ENCODE measurements at regions not wholly inside any gene's neighbourhood (a gene's known extent, or its start where the extent isn't known, plus 50 kb on each side); places are given as distances from the start of the nearest gene placed in this dataset.
"Not testable (repeated sequence)": the region's sequence is repeated elsewhere in the genome, so short reads cannot be mapped to it uniquely, and the experiment has no call there.

GRCh38 chr1:224817382-224817781 is 112.1 kb upstream of the DNAH14 start:
- Histone ChIP-seq H3K4me1 (replicated peaks in 1 of 2) (no peaks in the 10 kb centered on the region), H3K4me3 (no peak overlapping the region), H3K27ac (no peak overlapping the region)
- WGBS, 10 experiments = 0 to 80% (median 61%) methylated on average over 1 to 3 of the region's 3 CpGs
- peak in 3 of 8 experiments; percentile 92 to 96 (median 93) for ATAC-seq (replicated peaks in 6 of 8)
- in situ Hi-C loops (cut with MboI; ENCODE audit: low pct_unique_long_range_greater_than_20kb in 2 of 9, low sequenced_read_pairs in 9 of 9, unreplicated experiment in 9 of 9) = no loop called here

GRCh38 chr1:224819861-224820260 is 109.6 kb upstream of the DNAH14 start:
- no peak for ATAC-seq (replicated peaks in 6 of 8)
- Histone ChIP-seq H3K4me1 (replicated peaks in 1 of 2) (no peaks in the 10 kb centered on the region), H3K27ac (no peak overlapping the region), H3K4me3 (no peak overlapping the region)
- in situ Hi-C loops (cut with MboI; ENCODE audit: low pct_unique_long_range_greater_than_20kb in 2 of 9, low sequenced_read_pairs in 9 of 9, unreplicated experiment in 9 of 9) = no loop called here
- WGBS, 10 experiments = 39 to 100% (median 87%) methylated on average over 1 to 3 of the region's 3 CpGs; no CpG with 5 or more reads in 4 of the 10 experiments

GRCh38 chr1:224820341-224820740 is 109.1 kb upstream of the DNAH14 start:
- Histone ChIP-seq H3K27ac (no peak overlapping the region), H3K4me3 (no peak overlapping the region), H3K4me1 (replicated peaks in 1 of 2) (no peaks in the 10 kb centered on the region)
- 26 to 67% (median 60%) methylated on average over 1 to 3 of the region's 3 CpGs; no CpG with 5 or more reads in 2 of the 10 experiments for WGBS, 10 experiments
- no peak for ATAC-seq (replicated peaks in 6 of 8)
- in situ Hi-C loops (cut with MboI; ENCODE audit: low pct_unique_long_range_greater_than_20kb in 2 of 9, low sequenced_read_pairs in 9 of 9, unreplicated experiment in 9 of 9) = no loop called here

GRCh38 chr1:224821751-224822150 is 107.7 kb upstream of the DNAH14 start:
- in situ Hi-C loops (cut with MboI; ENCODE audit: low pct_unique_long_range_greater_than_20kb in 2 of 9, low sequenced_read_pairs in 9 of 9, unreplicated experiment in 9 of 9); H3K27ac ChIP-seq; H3K4me1 ChIP-seq (replicated peaks in 1 of 2); H3K4me3 ChIP-seq; ATAC-seq (replicated peaks in 6 of 8): not testable (repeated sequence)
- WGBS, 10 experiments = 40 to 93% (median 85%) methylated on average over 1 to 8 of the region's 8 CpGs; no CpG with 5 or more reads in 2 of the 10 experiments

DNA sequence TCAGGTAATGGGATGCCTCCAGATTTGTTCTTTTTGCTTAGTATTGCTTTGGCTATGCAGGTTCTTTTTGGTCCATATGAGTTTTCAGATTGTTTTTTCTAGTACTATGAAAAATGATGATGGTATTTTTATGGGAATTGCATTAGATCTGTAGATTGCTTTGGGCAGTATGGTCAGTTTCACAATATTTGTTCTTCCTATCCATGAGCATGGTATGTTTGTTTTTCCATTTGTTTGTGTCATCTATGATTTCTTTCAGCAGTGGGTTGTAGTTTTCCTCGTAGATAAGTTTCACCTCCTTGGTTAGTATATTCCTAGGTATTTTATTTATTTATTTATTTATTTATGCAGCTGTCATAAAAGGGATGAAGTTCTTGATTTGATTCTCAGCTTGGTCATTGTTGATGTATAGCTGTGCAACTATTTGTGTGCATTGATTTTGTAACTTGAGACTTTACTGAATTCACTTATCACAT is 103.9 kb upstream of the DNAH14 start:
- H3K27ac ChIP-seq = no peak overlapping the region
- no peaks in the 10 kb centered on the region for H3K4me1 ChIP-seq (replicated peaks in 1 of 2)
- H3K4me3 ChIP-seq = no peak overlapping the region
- 0 to 90% (median 44%) methylated on average over 1 of the region's 1 CpG for WGBS, 10 experiments
- no peak for ATAC-seq (replicated peaks in 6 of 8)
- in situ Hi-C loops (cut with MboI; ENCODE audit: low pct_unique_long_range_greater_than_20kb in 2 of 9, low sequenced_read_pairs in 9 of 9, unreplicated experiment in 9 of 9) = loop anchor here in 1 of 9 experiments (25.0 kb wide), 1 partner anchor 188 kb away; no protein-coding TSS in a partner anchor

- in situ Hi-C loops (cut with MboI; ENCODE audit: low pct_unique_long_range_greater_than_20kb in 2 of 9, low sequenced_read_pairs in 9 of 9, unreplicated experiment in 9 of 9) = loop anchor here in 1 of 9 experiments (25.0 kb wide), 1 partner anchor 191 kb away; no protein-coding TSS in a partner anchor
- no peak for ATAC-seq (replicated peaks in 6 of 8)
- Histone ChIP-seq H3K4me3 (no peak overlapping the region), H3K27ac (no peak overlapping the region), H3K4me1 (replicated peaks in 1 of 2) (no peaks in the 10 kb centered on the region)
These were observed 100.8 kb upstream of the DNAH14 start for GRCh38 chr1:224828691-224829090.

GRCh38 chr1:224831501-224831900 is 98.0 kb upstream of the DNAH14 start:
- Histone ChIP-seq H3K4me3 (no peak overlapping the region), H3K27ac (no peak overlapping the region), H3K4me1 (replicated peaks in 1 of 2) (no peaks in the 10 kb centered on the region)
- WGBS, 10 experiments = 0 to 83% (median 55%) methylated on average over 1 to 3 of the region's 3 CpGs; no CpG with 5 or more reads in 3 of the 10 experiments
- ATAC-seq (replicated peaks in 6 of 8) = peak in 2 of 8 experiments; percentile 56 to 63
- in situ Hi-C loops (cut with MboI; ENCODE audit: low pct_unique_long_range_greater_than_20kb in 2 of 9, low sequenced_read_pairs in 9 of 9, unreplicated experiment in 9 of 9) = loop anchor here in 1 of 9 experiments (25.0 kb wide), 1 partner anchor 194 kb away; no protein-coding TSS in a partner anchor

DNA sequence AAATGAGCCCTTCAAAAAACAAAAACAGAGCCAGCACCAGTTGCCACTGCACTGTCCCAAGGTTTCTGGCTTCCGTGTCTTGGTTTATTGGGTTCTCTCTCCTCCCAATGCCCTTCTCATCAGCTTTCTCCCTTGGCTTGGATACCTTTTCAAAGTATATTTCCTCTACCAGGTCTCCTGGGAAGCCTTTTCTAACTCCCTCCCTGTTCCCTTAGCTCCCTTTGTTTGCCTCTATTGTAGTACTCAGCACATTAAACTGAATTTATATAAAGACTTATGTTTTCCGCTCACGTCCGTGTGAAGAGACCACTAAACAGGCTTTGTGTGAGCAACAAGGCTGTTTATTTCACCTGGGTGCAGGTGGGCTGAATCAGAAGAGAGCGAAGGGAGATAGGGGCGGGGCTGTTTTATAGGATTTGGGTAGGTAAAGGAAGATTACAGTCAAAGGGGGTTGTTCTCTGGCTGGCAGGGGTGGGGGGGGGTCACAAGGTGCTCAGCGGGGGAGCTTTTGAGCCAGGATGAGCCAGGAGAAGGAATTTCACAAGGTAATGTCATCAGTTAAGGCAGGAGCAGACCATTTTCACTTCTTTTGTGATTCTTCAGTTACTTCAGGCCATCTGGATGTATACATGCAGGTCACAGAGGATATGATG is 89.7 kb upstream of the DNAH14 start:
- H3K27ac ChIP-seq; H3K4me1 ChIP-seq (replicated peaks in 1 of 2); H3K4me3 ChIP-seq; ATAC-seq (replicated peaks in 6 of 8): not testable (repeated sequence)
- 60 to 100% (median 78%) methylated on average over 1 to 6 of the region's 7 CpGs; no CpG with 5 or more reads in 1 of the 10 experiments for WGBS, 10 experiments
- in situ Hi-C loops (cut with MboI; ENCODE audit: low pct_unique_long_range_greater_than_20kb in 2 of 9, low sequenced_read_pairs in 9 of 9, unreplicated experiment in 9 of 9) = loop anchor here in 1 of 9 experiments (25.0 kb wide), 1 partner anchor 202 kb away; no protein-coding TSS in a partner anchor

GRCh38 chr1:224841803-224842202 is 87.7 kb upstream of the DNAH14 start:
- not testable (repeated sequence) for H3K27ac ChIP-seq; ATAC-seq (replicated peaks in 6 of 8); H3K4me1 ChIP-seq (replicated peaks in 1 of 2); H3K4me3 ChIP-seq
- WGBS, 10 experiments = 56 to 83% (median 71%) methylated on average over 1 to 2 of the region's 2 CpGs; no CpG with 5 or more reads in 4 of the 10 experiments
- in situ Hi-C loops (cut with MboI; ENCODE audit: low pct_unique_long_range_greater_than_20kb in 2 of 9, low sequenced_read_pairs in 9 of 9, unreplicated experiment in 9 of 9) = loop anchor here in 1 of 9 experiments (25.0 kb wide), 1 partner anchor 205 kb away; no protein-coding TSS in a partner anchor

DNA sequence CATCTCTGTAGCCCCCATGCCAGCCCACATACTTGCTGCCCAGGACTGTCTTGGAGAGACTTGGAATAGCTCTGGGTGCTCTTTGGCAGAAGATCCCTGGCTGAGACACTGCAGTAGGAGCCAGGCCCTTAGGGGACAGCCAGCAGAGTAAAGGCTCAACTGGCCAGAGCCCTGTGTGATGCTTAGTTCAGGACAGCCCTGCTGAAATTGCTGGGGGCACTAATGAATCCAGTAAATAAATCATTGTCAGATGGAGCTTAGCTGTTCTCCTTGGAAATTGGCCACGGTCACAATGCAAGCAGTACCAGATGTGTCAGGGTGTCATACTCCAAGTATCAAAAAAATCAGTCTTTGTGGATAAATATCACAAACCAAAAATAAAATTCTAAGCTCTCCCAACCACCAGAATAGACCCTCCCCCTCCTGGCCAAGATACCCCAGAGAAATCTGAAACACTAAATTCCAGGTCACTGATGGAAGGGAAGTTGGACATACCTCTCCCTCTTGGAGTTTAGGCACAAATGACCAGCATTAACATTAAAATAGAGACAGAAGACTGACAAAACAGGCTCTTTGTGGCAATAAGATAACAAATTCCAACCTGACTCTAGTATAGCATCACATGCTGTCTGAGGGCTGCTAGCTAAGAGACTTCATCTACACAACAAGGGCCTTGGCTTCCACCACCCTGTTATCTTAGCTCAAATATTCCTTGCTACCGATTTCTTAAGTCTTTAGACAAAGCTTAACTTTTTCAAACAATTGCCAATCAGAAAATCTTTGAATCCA is 83.2 kb upstream of the DNAH14 start:
- Histone ChIP-seq H3K27ac (no peak overlapping the region), H3K4me1 (replicated peaks in 1 of 2) (peaks cover 0 to 2% of the 10 kb centered on the region in 2 donors), H3K4me3 (no peak overlapping the region)
- peak in 5 of 8 experiments; percentile 21 to 72 (median 46) for ATAC-seq (replicated peaks in 6 of 8)
- WGBS, 10 experiments = 0 to 54% (median 32%) methylated on average over 1 to 2 of the region's 2 CpGs; no CpG with 5 or more reads in 2 of the 10 experiments
- in situ Hi-C loops (cut with MboI; ENCODE audit: low pct_unique_long_range_greater_than_20kb in 2 of 9, low sequenced_read_pairs in 9 of 9, unreplicated experiment in 9 of 9) = loop anchor here in 1 of 9 experiments (25.0 kb wide), 1 partner anchor 209 kb away; no protein-coding TSS in a partner anchor

DNA sequence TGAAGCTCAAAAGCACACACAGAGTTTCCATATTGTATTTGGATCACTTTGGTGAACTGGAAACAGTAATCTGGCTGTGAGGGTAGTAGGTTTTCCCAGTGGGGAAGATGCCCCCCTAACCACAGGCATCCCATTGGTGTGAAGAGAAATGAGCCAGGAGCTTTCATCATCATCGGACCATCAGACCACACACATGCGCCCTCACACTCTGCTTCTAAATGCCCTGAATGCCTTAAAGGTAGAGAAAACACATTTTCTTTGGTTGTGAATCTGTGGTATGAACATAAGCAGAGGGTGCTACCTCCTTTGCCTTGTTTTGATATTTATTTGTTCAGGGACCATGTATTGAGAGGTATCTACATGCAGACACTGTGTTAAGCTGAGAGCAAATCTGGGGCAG is 79.0 kb upstream of the DNAH14 start:
- no peak overlapping the region for H3K27ac ChIP-seq
- in situ Hi-C loops (cut with MboI; ENCODE audit: low pct_unique_long_range_greater_than_20kb in 2 of 9, low sequenced_read_pairs in 9 of 9, unreplicated experiment in 9 of 9) = loop anchor here in 4 of 9 experiments (10.0 to 25.0 kb wide), 3 partner anchors 206 to 338 kb away; no protein-coding TSS in a partner anchor
- no peak for ATAC-seq (replicated peaks in 6 of 8)
- H3K4me1 ChIP-seq (replicated peaks in 1 of 2) = peaks cover 2 to 3% of the 10 kb centered on the region in 2 donors
- H3K4me3 ChIP-seq = no peak overlapping the region
- 60 to 100% (median 96%) methylated on average over 1 to 2 of the region's 2 CpGs; no CpG with 5 or more reads in 4 of the 10 experiments for WGBS, 10 experiments

DNA sequence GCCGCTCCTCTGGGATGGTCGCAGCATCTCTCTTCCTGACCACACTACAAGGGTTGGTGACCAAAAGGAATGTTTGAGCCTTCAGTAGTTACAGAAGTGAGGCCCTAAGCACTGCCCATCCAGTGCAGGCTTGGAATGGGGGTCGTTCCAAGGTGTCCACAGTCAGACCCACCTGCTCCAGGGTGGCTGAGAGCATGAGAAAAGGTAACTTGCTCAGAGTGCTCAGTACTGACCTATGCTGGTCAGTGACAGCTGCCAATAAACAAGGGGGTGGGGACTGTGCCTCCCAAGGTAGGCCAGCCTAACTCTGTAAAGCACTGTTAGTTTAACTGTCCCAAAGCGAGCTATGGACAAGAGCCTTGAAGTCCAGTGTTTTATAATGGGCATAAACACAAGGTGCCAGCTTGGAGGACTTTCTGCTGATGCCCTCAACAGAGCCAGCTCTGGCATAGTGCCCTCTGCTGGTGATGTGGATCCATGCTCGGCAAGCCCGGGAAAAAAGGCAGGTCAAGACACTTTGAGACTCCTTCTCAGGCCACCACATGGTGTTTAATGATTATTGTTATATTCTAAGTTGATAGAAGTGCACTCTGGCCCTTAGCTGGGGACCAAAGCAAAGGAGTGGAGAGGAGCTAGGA is 78.1 kb upstream of the DNAH14 start:
- 0 to 83% (median 44%) methylated on average over 1 to 6 of the region's 6 CpGs; no CpG with 5 or more reads in 2 of the 10 experiments for WGBS, 10 experiments
- peak; percentile 37 to 82 (median 58) for ATAC-seq (replicated peaks in 6 of 8)
- in situ Hi-C loops (cut with MboI; ENCODE audit: low pct_unique_long_range_greater_than_20kb in 2 of 9, low sequenced_read_pairs in 9 of 9, unreplicated experiment in 9 of 9) = loop anchor here in 4 of 9 experiments (10.0 to 25.0 kb wide), 3 partner anchors 207 to 339 kb away; no protein-coding TSS in a partner anchor
- H3K4me1 ChIP-seq (replicated peaks in 1 of 2) = peaks cover 2 to 3% of the 10 kb centered on the region in 2 donors
- H3K4me3 ChIP-seq = no peak overlapping the region
- no peak overlapping the region for H3K27ac ChIP-seq

Measured in motor neuron (in vitro differentiated cells).